ENCODE measurements at regions not wholly inside any gene's neighbourhood (a gene's known extent, or its start where the extent isn't known, plus 50 kb on each side); places are given as distances from the start of the nearest gene placed in this dataset.
"Not testable (repeated sequence)": the region's sequence is repeated elsewhere in the genome, so short reads cannot be mapped to it uniquely, and the experiment has no call there.

- DNase-seq (ENCODE audit: low read depth) = not testable (repeated sequence)
Measured at GRCh38 chr10:60469147-60469546, 79.5 kb upstream of the ANK3 start.

- no peak for DNase-seq (ENCODE audit: low read depth)
Measured at GRCh38 chr10:60467202-60467546, 77.5 kb upstream of the ANK3 start.

GRCh38 chr10:60466267-60467201 lies 76.9 kb upstream of the ANK3 start:
- peak; percentile 17 for DNase-seq (ENCODE audit: low read depth)

GRCh38 chr10:60465801-60466200 lies 76.1 kb upstream of the ANK3 start:
- DNase-seq (ENCODE audit: low read depth) = no peak

GRCh38 chr10:60464659-60465058 lies 75.0 kb upstream of the ANK3 start:
- DNase-seq (ENCODE audit: low read depth) = no peak

GRCh38 chr10:60463746-60464145 lies 74.1 kb upstream of the ANK3 start:
- no peak for DNase-seq (ENCODE audit: low read depth)

GRCh38 chr10:60461688-60462087 lies 72.0 kb upstream of the ANK3 start:
- DNase-seq (ENCODE audit: low read depth) = no peak

GRCh38 chr10:60459701-60460457 lies 70.2 kb upstream of the ANK3 start:
- no peak for DNase-seq (ENCODE audit: low read depth)

- DNase-seq (ENCODE audit: low read depth) = no peak
Measured at GRCh38 chr10:60456053-60456452, 66.4 kb upstream of the ANK3 start.

GRCh38 chr10:60454336-60454735 lies 64.7 kb upstream of the ANK3 start:
- DNase-seq (ENCODE audit: low read depth) = no peak

GRCh38 chr10:60453036-60453435 lies 63.4 kb upstream of the ANK3 start:
- no peak for DNase-seq (ENCODE audit: low read depth)

- no peak for DNase-seq (ENCODE audit: low read depth)
Measured at GRCh38 chr10:60450291-60450690, 60.6 kb upstream of the ANK3 start.

GRCh38 chr10:60448246-60448645 lies 58.6 kb upstream of the ANK3 start:
- no peak for DNase-seq (ENCODE audit: low read depth)

- DNase-seq (ENCODE audit: low read depth) = peak; percentile 71
Measured at GRCh38 chr10:60446851-60447250, 57.2 kb upstream of the ANK3 start.

GRCh38 chr10:60446070-60446833 lies 56.6 kb upstream of the ANK3 start:
- no peak for DNase-seq (ENCODE audit: low read depth)

- peak; percentile 48 for DNase-seq (ENCODE audit: low read depth)
Measured at GRCh38 chr10:60444494-60445064, 54.9 kb upstream of the ANK3 start.

- DNase-seq (ENCODE audit: low read depth) = no peak
Measured at GRCh38 chr10:60443346-60443745, 53.7 kb upstream of the ANK3 start.

GRCh38 chr10:60441515-60441914 lies 51.8 kb upstream of the ANK3 start:
- DNase-seq (ENCODE audit: low read depth) = no peak

GRCh38 chr10:60439641-60440040 lies 50.0 kb upstream of the ANK3 start:
- no peak for DNase-seq (ENCODE audit: low read depth)
